Activated T-helper 2 cell treated with anti-CD3 and anti-CD28 coated beads, Interferon-gamma antibody, Interleukin-2, Interleukin-4, amounts not matched to agents 10 μg/mL and 5 μg/mL and 100 μg/mL, durations not matched to agents 14 hours and 24 hours and 36 hours (primary cell): ENCODE measurements at regions not wholly inside any gene's neighbourhood (a gene's known extent, or its start where the extent isn't known, plus 50 kb on each side); places are given as distances from the start of the nearest gene placed in this dataset.

Source experiments
- DNase-seq: peaks from one replicate; pipeline ENCODE4 v3.0.0; 2021; ENCODE audit warnings: low spot score
- H3K27ac Mint-ChIP-seq: one replicate; pipeline ENCODE4 v1.8.0; 2021; ENCODE audit warnings: mixed read lengths
- H3K27me3 Mint-ChIP-seq: one replicate; pipeline ENCODE4 v1.8.0; 2021; ENCODE audit warnings: low read depth, mixed read lengths
- H3K36me3 Mint-ChIP-seq: one replicate; pipeline ENCODE4 v1.8.0; 2021; ENCODE audit warnings: low read depth, mixed read lengths
- H3K4me1 Mint-ChIP-seq: one replicate; pipeline ENCODE4 v1.8.0; 2021; ENCODE audit warnings: low read depth, mixed read lengths
- H3K4me3 Mint-ChIP-seq: one replicate; pipeline ENCODE4 v1.8.0; 2021; ENCODE audit warnings: low read depth, mild to moderate bottlenecking, moderate library complexity, mixed read lengths
- H3K9me3 Mint-ChIP-seq: one replicate; pipeline ENCODE4 v1.8.0; 2021; ENCODE audit warnings: mixed read lengths
- intact Hi-C: fragments of 100-400 bp; cut with micrococcal nuclease; formaldehyde crosslinking; loops from one replicate; pipeline ENCODE4 v1.15.1; 2023

DNA sequence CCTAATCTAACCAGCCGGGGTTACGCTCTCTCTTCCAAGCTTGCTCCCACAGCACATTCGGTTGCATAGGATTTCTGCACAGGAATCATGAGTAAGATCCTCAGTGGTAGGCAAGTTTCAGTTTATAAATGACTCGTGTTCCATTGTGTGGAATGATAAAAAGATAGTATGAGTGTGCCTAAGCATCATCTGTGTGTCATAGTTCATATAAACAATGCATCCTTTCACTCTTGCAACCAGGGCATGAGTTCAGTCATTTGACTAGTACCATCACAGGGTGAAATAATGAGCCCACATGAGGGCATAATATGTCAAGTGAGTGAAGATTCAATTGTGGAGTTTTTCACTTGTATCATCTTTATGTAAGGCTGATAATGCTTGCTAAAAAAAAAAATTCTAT is 417.1 kb upstream of the CDH2 start:
- no peak for DNase-seq
- H3K4me3 Mint-ChIP-seq = no peak overlapping the region
- no peaks in the 10 kb centered on the region for H3K27me3 Mint-ChIP-seq
- H3K4me1 Mint-ChIP-seq = no peaks in the 10 kb centered on the region
- intact Hi-C loops = no loop called here
- no peaks in the 10 kb centered on the region for H3K36me3 Mint-ChIP-seq
- H3K9me3 Mint-ChIP-seq = peaks cover 25% of the 10 kb centered on the region
- no peak overlapping the region for H3K27ac Mint-ChIP-seq

- no peaks in the 10 kb centered on the region for H3K36me3 Mint-ChIP-seq
- H3K27ac Mint-ChIP-seq = no peak overlapping the region
- H3K9me3 Mint-ChIP-seq = peaks cover 25% of the 10 kb centered on the region
- no peaks in the 10 kb centered on the region for H3K4me1 Mint-ChIP-seq
- no peak for DNase-seq
- no peak overlapping the region for H3K4me3 Mint-ChIP-seq
- H3K27me3 Mint-ChIP-seq = no peaks in the 10 kb centered on the region
- intact Hi-C loops = no loop called here
Observed at GRCh38 chr18:28588884-28589549, 412.1 kb upstream of the CDH2 start.

DNA sequence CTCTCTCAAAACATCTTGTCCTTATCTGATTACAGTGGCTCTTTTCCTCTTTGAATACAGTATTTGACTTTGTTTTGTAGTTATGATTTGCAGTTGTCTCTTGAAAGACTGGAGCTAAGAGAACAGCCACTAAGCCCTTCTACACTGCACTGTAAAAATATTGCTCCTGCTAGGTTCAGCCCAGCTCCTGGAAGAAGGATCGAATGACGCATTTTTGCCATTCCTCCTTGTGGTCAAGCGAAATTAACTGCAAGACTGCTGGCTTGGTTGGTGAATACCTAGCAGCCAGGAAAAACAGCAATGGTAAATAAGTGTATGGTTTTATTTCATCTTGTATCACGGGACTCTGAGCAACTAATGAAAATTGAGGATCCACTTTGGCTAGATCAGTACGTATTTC is 407.8 kb upstream of the CDH2 start:
- Mint-ChIP-seq H3K4me3 (no peak overlapping the region), H3K9me3 (peaks cover 21% of the 10 kb centered on the region), H3K4me1 (no peaks in the 10 kb centered on the region), H3K27me3 (no peaks in the 10 kb centered on the region), H3K36me3 (no peaks in the 10 kb centered on the region), H3K27ac (no peak overlapping the region)
- intact Hi-C loops = no loop called here
- DNase-seq = no peak

DNA sequence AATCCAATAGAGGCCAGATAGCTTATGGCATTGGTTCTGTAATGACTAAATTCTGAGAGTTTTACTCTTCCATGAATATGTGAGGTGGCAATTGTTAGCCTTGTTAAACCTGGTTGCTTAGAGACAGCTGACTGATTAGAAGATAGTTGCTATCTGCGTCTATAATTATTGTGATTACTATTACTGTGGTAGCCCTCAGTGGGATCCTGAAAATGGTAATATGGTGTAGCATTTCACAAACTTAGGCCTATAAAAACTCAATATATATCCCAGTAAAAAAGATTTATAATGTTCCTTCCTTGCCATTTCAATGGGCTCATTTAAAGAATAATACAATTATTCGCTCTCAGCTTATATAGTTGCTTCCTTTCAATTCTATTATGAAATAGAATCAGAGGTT is 405.8 kb upstream of the CDH2 start:
- intact Hi-C loops = no loop called here
- Mint-ChIP-seq H3K4me1 (no peaks in the 10 kb centered on the region), H3K4me3 (no peak overlapping the region), H3K36me3 (no peaks in the 10 kb centered on the region), H3K9me3 (peaks cover 27% of the 10 kb centered on the region), H3K27ac (no peak overlapping the region), H3K27me3 (no peaks in the 10 kb centered on the region)
- DNase-seq = no peak

GRCh38 chr18:28581521-28582071 is 404.7 kb upstream of the CDH2 start:
- H3K4me3 Mint-ChIP-seq = no peak overlapping the region
- H3K9me3 Mint-ChIP-seq = peaks cover 25% of the 10 kb centered on the region
- no peak for DNase-seq
- intact Hi-C loops = no loop called here
- H3K36me3 Mint-ChIP-seq = no peaks in the 10 kb centered on the region
- no peaks in the 10 kb centered on the region for H3K4me1 Mint-ChIP-seq
- H3K27ac Mint-ChIP-seq = no peak overlapping the region
- no peaks in the 10 kb centered on the region for H3K27me3 Mint-ChIP-seq

GRCh38 chr18:28576941-28577340 is 400.0 kb upstream of the CDH2 start:
- H3K27me3 Mint-ChIP-seq = no peaks in the 10 kb centered on the region
- intact Hi-C loops = no loop called here

DNA sequence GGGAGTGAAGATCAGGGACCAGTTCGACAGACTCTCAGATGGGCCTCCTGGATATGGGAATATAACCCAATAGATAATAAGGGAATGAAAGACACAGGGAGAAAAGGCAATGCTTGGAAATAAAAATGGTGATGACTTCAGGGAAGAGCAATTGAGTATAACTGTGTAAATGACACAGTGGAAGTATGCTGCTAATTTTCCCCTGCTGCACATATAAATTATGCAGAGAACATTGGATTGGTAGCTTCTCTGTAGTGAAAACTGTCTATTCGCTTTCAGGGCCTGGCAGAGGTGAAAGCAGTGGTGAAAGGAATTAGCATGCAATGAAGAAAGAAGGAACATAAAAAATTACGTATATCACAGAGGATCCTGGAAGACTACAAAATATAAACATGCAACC is 398.2 kb upstream of the CDH2 start:
- Mint-ChIP-seq H3K27me3 (no peaks in the 10 kb centered on the region), H3K4me1 (no peaks in the 10 kb centered on the region), H3K4me3 (no peak overlapping the region), H3K36me3 (no peaks in the 10 kb centered on the region), H3K27ac (no peak overlapping the region), H3K9me3 (peaks cover 31% of the 10 kb centered on the region)
- DNase-seq = no peak
- intact Hi-C loops = no loop called here

More at GRCh38 chr18:28576941-28577340, 400.0 kb upstream of the CDH2 start:
- no peak overlapping the region for H3K27ac Mint-ChIP-seq
- no peaks in the 10 kb centered on the region for H3K4me1 Mint-ChIP-seq
- no peak for DNase-seq
- no peaks in the 10 kb centered on the region for H3K36me3 Mint-ChIP-seq
- no peak overlapping the region for H3K4me3 Mint-ChIP-seq
- H3K9me3 Mint-ChIP-seq = peaks cover 42% of the 10 kb centered on the region

DNA sequence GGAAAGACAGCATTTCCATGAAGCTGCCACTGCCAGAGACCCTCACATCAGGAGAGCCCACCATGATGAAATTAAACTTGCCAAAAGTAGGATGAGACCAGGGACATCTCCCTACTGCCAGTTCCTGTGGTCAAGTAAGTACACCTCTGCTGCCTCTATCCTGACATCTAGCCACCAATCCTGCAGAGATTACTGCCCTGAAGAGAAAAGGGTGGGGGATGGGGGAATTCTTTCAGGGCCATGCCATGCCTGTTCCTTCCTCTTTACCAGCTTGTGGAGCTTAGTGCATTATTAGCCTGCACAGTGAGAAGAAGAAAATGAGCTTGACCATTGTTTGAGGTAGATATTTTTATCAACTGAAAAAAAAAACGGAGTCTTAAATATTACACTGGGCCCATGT is 397.2 kb upstream of the CDH2 start:
- intact Hi-C loops = no loop called here
- no peak for DNase-seq
- Mint-ChIP-seq H3K36me3 (no peaks in the 10 kb centered on the region), H3K27me3 (no peaks in the 10 kb centered on the region), H3K9me3 (peaks cover 22% of the 10 kb centered on the region), H3K27ac (no peak overlapping the region), H3K4me3 (no peak overlapping the region), H3K4me1 (no peaks in the 10 kb centered on the region)

DNA sequence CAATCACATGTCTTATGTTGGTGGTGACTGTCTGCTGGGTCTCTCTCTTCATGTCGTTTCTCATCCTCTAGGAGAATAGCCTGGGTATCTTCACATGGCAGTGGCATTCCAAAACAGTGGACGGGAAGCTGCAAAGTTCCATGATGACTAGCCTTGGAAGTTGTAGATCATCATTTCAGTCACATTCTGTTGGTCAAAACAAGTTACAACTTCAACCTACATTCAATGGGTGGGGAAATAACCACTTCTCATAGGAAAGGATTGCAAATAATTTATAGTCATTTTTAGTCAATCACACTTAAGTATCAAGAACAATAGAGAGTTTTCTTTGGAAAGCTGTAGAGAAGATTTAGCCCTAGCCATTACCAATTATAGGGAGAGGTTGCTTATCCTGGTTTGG is 395.0 kb upstream of the CDH2 start:
- Mint-ChIP-seq H3K9me3 (peaks cover 25% of the 10 kb centered on the region), H3K27ac (no peak overlapping the region), H3K27me3 (no peaks in the 10 kb centered on the region), H3K4me1 (no peaks in the 10 kb centered on the region), H3K4me3 (no peak overlapping the region), H3K36me3 (no peaks in the 10 kb centered on the region)
- intact Hi-C loops = no loop called here
- DNase-seq = no peak

GRCh38 chr18:28560331-28560730 is 383.4 kb upstream of the CDH2 start:
- Mint-ChIP-seq H3K4me3 (no peak overlapping the region), H3K9me3 (peaks cover 15% of the 10 kb centered on the region), H3K27ac (no peak overlapping the region), H3K36me3 (no peaks in the 10 kb centered on the region), H3K27me3 (no peaks in the 10 kb centered on the region), H3K4me1 (no peaks in the 10 kb centered on the region)
- intact Hi-C loops = no loop called here
- DNase-seq = no peak

- no peak for DNase-seq
- H3K36me3 Mint-ChIP-seq = no peaks in the 10 kb centered on the region
- H3K4me1 Mint-ChIP-seq = no peaks in the 10 kb centered on the region
- H3K9me3 Mint-ChIP-seq = peaks cover 21% of the 10 kb centered on the region
- no peaks in the 10 kb centered on the region for H3K27me3 Mint-ChIP-seq
- intact Hi-C loops = no loop called here
- H3K4me3 Mint-ChIP-seq = no peak overlapping the region
- H3K27ac Mint-ChIP-seq = no peak overlapping the region
Observed at GRCh38 chr18:28559511-28559910, 382.6 kb upstream of the CDH2 start.

DNA sequence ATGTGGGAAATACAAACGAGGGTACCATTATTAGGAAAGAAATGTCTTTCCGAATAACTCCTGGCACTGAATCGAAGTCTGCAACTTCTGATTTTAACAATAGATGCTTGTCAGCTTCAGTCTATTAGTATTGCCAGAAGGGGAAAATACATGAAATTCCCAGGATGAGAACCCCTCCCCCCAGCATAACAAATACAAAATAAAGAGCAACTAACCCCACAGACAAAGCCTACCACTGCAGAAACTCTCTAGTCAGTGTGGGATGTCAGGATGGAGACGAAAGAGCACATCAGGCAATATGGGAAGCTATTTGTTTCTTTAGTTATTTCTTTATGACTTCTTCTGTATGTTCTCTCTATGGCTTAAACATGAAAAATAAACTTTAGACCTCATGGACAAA is 365.0 kb upstream of the CDH2 start:
- no peak overlapping the region for H3K4me3 Mint-ChIP-seq
- H3K27me3 Mint-ChIP-seq = no peaks in the 10 kb centered on the region
- H3K4me1 Mint-ChIP-seq = no peaks in the 10 kb centered on the region
- H3K36me3 Mint-ChIP-seq = no peaks in the 10 kb centered on the region
- no peak overlapping the region for H3K27ac Mint-ChIP-seq
- intact Hi-C loops = no loop called here
- H3K9me3 Mint-ChIP-seq = peaks cover 37% of the 10 kb centered on the region
- no peak for DNase-seq

DNA sequence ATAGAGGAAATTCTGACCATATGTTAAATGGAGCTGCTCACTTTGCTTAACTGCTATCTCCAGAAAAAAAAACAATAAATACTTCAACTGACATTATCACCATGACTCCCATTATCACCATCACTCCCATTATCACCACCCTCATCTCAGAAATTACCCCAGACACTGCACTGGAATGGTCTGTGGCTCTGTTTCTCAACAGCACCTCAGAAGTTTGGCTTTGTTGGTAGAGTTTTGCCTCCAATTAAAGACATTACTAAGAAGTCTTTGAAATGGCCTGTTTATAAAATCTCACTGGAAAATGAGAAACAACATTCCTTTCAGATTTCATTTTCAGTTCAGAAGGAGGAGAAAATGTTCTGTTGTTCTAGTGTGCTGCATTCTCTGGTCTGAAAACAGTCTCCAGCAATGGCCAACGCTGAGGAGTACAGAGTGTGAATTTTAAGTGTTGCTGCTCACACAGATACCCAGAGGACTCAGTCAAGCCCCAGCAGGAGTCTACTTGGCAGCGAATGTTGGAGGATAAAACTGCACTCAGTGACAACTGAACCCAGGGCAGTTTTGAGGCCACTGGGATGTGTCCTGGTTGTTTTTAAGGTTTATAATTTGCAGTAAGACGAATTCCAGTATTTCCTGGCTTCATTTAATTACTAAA is 364.5 kb upstream of the CDH2 start:
- no peak overlapping the region for H3K4me3 Mint-ChIP-seq
- H3K27ac Mint-ChIP-seq = no peak overlapping the region
- peaks cover 37% of the 10 kb centered on the region for H3K9me3 Mint-ChIP-seq
- H3K4me1 Mint-ChIP-seq = no peaks in the 10 kb centered on the region
- no peak for DNase-seq
- intact Hi-C loops = no loop called here
- H3K36me3 Mint-ChIP-seq = no peaks in the 10 kb centered on the region
- H3K27me3 Mint-ChIP-seq = no peaks in the 10 kb centered on the region
